ENCODE measurements at regions not wholly inside any gene's neighbourhood (a gene's known extent, or its start where the extent isn't known, plus 50 kb on each side); places are given as distances from the start of the nearest gene placed in this dataset.

DNA sequence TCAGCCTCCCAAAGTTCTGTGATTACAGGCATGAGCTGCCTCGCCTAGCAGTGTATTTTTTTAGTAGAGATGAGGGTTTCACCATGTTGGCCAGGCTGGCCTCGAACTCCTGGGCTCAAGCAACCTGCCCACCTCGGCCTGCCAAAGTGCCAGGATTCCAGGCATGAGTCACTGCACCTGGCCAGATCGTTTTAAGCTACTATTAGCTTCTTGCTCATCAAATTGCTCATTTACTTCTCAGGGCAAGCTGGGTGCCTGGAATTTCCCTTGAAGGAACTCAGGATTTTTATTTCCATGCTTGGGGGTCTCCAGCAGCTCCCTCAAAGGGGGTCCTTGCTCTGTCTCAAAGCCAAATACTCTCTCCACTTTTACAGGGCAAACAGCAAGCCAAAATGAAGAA lies 798.0 kb upstream of the AUTS2 start:
- no peak overlapping the region for H3K27ac ChIP-seq
- TF ChIP-seq ZFX (IDR thresholded peaks at IDR 0.05), result no peak
- TF ChIP-seq, protein P1, sequence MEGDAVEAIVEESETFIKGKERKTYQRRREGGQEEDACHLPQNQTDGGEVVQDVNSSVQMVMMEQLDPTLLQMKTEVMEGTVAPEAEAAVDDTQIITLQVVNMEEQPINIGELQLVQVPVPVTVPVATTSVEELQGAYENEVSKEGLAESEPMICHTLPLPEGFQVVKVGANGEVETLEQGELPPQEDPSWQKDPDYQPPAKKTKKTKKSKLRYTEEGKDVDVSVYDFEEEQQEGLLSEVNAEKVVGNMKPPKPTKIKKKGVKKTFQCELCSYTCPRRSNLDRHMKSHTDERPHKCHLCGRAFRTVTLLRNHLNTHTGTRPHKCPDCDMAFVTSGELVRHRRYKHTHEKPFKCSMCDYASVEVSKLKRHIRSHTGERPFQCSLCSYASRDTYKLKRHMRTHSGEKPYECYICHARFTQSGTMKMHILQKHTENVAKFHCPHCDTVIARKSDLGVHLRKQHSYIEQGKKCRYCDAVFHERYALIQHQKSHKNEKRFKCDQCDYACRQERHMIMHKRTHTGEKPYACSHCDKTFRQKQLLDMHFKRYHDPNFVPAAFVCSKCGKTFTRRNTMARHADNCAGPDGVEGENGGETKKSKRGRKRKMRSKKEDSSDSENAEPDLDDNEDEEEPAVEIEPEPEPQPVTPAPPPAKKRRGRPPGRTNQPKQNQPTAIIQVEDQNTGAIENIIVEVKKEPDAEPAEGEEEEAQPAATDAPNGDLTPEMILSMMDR (conservative IDR thresholded peaks at IDR 0.05), result no peak

DNA sequence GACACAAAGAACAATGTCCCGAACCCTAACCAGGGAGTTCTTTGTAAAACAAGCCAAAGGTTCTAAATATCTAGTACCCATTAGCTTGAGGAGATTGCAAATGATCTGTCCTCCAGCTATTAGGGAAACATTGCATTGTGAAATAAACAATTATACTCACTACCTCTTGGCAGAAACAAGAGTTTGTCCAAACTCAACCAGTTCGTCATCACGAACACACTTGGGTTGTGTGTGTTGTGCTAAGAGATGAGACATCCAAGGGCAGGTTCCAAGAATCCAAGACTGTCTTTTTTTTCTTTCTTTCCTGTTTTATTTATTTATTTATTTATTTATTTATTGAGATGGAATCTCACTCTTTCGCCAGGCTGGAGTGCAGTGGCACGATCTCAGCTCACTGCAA lies 793.1 kb upstream of the AUTS2 start:
- no peak for TF ChIP-seq ZFX (IDR thresholded peaks at IDR 0.05)
- TF ChIP-seq, protein P1 (conservative IDR thresholded peaks at IDR 0.05), result no peak
- H3K27ac ChIP-seq, result no peak overlapping the region

DNA sequence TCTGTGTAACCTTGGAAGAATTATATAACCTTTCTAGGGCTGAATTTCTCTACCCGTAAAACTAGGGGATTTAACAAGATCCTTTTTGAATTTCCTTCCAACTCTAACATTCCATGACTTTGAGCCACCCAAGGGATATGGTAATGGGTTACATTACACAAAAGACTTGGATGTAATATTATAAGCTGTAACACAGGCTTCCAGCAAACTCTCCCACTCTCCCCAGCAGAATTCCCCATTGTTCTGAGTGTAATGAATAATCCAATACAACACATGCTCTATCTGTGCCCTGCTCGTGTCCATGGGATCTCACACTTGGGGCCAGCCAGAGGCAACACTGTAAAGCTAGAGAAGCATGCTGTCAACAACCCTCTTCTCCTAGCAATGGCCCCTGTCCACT lies 790.6 kb upstream of the AUTS2 start:
- no peak overlapping the region for H3K27ac ChIP-seq
- no peak for TF ChIP-seq ZFX (IDR thresholded peaks at IDR 0.05)
- TF ChIP-seq, protein P1 (conservative IDR thresholded peaks at IDR 0.05), result no peak

DNA sequence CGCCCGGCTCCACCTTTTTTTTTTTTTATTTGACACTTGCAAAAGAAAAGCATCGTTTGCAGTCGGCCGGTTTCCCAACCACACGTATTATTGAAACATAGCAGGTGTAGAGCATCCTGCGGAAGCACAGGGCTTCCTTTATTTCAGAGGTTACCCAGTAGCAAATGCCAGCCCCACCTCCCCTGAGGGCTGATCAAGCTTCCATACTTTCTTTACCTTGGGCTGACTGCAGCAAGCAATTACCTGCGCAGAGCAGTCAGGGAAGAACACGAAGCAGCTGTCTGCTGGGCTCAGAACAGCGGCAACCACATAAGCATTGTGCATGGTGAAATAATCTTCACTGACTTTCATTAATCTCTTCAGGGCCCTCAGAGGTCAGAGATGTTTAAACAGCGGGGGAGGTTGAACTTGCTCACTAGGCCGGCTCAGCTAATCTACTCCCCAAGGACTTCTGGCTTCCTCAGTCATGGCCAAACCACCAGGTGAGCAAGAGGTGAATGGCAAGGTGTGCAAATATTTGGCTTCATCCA lies 784.7 kb upstream of the AUTS2 start:
- TF ChIP-seq ZFX (IDR thresholded peaks at IDR 0.05), result no peak
- TF ChIP-seq, protein P1 (conservative IDR thresholded peaks at IDR 0.05), result no peak
- peak overlapping the region; percentile 46 for H3K27ac ChIP-seq

DNA sequence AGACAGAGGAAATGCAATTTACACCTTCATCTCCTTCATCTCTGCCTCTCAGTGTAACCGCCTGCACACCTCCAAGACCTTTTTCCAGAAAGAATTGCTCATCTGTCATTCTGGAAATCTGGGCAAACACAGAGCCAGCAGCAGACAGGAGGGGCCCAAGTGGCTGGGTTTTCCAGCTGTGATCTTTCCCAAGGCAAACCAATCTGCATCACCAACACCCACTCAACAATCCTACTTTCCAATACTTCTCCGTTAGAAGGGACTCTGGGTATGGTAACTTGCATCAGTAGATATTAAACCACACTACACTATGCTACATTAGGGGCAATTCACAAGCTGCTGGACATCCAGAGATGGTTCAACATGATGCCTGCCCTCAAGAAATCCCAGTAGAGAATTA lies 781.8 kb upstream of the AUTS2 start:
- H3K27ac ChIP-seq, result no peak overlapping the region
- TF ChIP-seq, protein P1 (conservative IDR thresholded peaks at IDR 0.05), result no peak

DNA sequence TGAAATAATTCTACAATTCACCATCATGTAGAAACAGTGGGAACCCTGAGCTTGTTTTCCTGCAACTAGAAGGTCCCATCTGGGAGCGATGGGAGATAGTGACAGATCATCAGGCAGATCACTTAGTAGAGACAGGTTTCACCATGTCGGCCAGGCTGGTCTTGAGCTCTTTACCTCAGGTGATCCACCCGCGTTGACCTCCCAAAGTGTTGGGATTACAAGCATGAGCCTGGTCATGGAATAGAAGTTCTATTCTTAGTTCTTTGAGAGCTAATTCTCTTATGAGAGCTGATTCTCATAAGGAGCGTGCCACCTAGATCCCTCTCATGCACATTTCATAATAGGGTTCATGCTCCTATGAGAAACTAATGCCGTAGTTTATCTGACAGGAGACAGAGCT lies 778.0 kb upstream of the AUTS2 start:
- no peak overlapping the region for H3K27ac ChIP-seq
- TF ChIP-seq, protein P1 (conservative IDR thresholded peaks at IDR 0.05), result no peak
- no peak for TF ChIP-seq ZFX (IDR thresholded peaks at IDR 0.05)

DNA sequence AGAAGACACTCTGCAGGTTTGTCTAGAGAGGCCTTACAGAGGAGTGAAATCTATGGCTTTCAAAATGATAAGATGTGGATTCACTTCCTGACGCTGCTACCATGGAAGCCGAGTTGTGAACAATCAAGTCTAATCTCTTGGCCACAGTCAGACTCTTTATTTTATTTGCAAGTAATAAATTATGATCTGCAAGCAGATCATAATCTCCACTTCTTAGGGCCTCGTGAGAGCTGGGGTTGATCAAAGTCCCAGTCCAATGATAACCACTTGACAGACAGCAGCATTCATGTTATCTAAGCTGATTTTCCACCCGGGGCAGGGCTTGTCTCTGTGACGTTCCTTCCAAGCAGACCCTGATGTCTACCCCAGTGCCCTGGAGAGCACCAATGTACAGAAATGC lies 776.4 kb upstream of the AUTS2 start:
- H3K27ac ChIP-seq, result no peak overlapping the region
- TF ChIP-seq, protein P1 (conservative IDR thresholded peaks at IDR 0.05), result no peak
- no peak for TF ChIP-seq ZFX (IDR thresholded peaks at IDR 0.05)

Measured in C4-2B (cell line).